ENCODE measurements at regions not wholly inside any gene's neighbourhood (a gene's known extent, or its start where the extent isn't known, plus 50 kb on each side); places are given as distances from the start of the nearest gene placed in this dataset.

DNA sequence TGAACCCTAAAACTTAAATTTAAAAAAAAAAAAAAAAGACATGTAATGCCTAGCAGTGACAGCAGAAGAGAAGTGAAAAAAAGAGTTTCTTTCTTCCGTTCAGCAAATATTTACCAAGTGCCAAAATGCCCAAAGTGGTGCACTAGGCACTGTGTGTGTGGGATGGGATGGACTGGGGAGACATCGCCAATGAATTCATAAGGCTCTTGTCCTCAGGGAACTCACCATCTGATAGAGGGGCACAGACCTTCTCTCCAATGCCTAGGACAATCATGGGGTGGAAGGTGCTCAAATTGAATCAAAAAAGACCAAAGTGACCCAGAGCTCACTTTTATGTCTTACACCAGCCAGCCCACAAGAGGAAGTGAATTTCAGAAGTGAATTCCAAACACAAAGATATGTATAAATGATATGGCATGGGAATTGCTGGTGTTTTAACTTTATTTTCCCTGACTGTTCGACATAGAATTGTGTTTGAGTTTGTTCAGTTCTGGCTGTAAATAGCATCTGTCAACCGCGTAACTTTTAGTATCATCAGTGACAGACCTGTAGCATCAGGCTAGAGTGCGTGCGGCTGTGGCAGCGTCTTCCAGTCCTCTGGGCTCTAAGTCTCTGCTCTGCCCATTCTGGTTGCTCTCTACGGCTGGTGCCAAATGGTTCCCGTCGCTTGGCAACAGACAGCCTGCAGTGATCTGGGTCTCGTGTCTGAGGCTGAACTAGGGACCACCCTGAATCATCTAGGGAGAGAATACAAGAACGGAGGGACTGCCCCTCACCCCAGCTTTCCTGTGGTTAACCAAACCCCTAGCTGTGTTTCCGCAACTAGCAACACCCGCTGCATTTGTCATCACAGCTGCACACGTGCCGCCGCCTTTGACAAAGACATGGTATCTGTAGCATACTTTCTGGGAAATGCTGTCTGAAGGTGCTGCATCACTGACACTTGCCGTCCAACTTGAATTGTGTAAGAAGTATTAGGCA lies 154.0 kb upstream of the THBS1 start:
- H3K4me1 ChIP-seq (ENCODE audit: control insufficient read depth, low read length), result no peaks in the 10 kb centered on the region; the same call in 1 of the 2 replicates
- H3K27ac ChIP-seq (ENCODE audit: low read depth, low read length), result no peak overlapping the region
- no peaks in the 10 kb centered on the region for H3K9me3 ChIP-seq (ENCODE audit: control insufficient read depth, insufficient read depth, low read length)
- no peaks in the 10 kb centered on the region for H3K79me2 ChIP-seq (ENCODE audit: control insufficient read depth, low read length)
- TF ChIP-seq, protein P1, sequence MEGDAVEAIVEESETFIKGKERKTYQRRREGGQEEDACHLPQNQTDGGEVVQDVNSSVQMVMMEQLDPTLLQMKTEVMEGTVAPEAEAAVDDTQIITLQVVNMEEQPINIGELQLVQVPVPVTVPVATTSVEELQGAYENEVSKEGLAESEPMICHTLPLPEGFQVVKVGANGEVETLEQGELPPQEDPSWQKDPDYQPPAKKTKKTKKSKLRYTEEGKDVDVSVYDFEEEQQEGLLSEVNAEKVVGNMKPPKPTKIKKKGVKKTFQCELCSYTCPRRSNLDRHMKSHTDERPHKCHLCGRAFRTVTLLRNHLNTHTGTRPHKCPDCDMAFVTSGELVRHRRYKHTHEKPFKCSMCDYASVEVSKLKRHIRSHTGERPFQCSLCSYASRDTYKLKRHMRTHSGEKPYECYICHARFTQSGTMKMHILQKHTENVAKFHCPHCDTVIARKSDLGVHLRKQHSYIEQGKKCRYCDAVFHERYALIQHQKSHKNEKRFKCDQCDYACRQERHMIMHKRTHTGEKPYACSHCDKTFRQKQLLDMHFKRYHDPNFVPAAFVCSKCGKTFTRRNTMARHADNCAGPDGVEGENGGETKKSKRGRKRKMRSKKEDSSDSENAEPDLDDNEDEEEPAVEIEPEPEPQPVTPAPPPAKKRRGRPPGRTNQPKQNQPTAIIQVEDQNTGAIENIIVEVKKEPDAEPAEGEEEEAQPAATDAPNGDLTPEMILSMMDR (IDR thresholded peaks at IDR 0.05; ENCODE audit: low read depth, low read length, poor library complexity, severe bottlenecking), result no peak
- TF ChIP-seq EZH2phosphoT487 (IDR thresholded peaks at IDR 0.05; ENCODE audit: borderline replicate concordance, low read length), result no peak
- H3K27me3 ChIP-seq (ENCODE audit: control insufficient read depth, low read length), result peaks cover 20% of the 10 kb centered on the region
- no peaks in the 10 kb centered on the region for H4K20me1 ChIP-seq (ENCODE audit: control insufficient read depth, insufficient read depth, low read depth, low read length)
- H3K4me2 ChIP-seq (ENCODE audit: low read length), result no peak overlapping the region
- H3K4me3 ChIP-seq (ENCODE audit: low read length), result no peak overlapping the region
- no peaks in the 10 kb centered on the region for H3K9me2 ChIP-seq (replicated peaks; ENCODE audit: control insufficient read depth, low read length)
- no peaks in the 10 kb centered on the region for H3K36me3 ChIP-seq (ENCODE audit: control insufficient read depth, low read length)
- H3F3A ChIP-seq (ENCODE audit: control insufficient read depth, insufficient read depth), result no peaks in the 10 kb centered on the region

DNA sequence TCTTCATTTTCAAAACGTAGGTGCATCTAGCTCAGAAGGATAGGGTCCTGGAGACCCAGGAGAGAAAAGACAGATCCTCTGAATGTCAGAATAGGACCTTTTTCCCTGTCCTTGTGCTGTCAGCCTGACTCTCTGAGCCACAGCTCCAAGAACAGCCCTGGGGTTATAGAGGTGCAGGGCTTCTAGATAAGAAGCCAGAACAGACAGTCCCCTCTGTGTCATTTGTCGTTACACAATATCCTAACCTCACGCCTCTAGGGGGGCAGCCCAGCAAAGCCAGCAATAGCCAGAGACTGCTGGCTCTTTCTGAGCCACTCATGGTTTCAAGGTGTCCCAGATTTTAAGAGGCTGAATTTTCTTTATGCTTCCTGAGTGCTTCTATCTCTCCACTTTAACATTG lies 153.2 kb upstream of the THBS1 start:
- Histone ChIP-seq H3K9me3 (ENCODE audit: control insufficient read depth, insufficient read depth, low read length) (no peaks in the 10 kb centered on the region), H3K4me2 (ENCODE audit: low read length) (no peak overlapping the region), H3K27ac (ENCODE audit: low read depth, low read length) (no peak overlapping the region), H3K79me2 (ENCODE audit: control insufficient read depth, low read length) (no peaks in the 10 kb centered on the region), H3F3A (ENCODE audit: control insufficient read depth, insufficient read depth) (no peaks in the 10 kb centered on the region), H3K36me3 (ENCODE audit: control insufficient read depth, low read length) (no peaks in the 10 kb centered on the region), H3K4me1 (ENCODE audit: control insufficient read depth, low read length) (no peaks in the 10 kb centered on the region; the same call in 1 of the 2 replicates), H3K9me2 (replicated peaks; ENCODE audit: control insufficient read depth, low read length) (no peaks in the 10 kb centered on the region), H4K20me1 (ENCODE audit: control insufficient read depth, insufficient read depth, low read depth, low read length) (no peaks in the 10 kb centered on the region), H3K27me3 (ENCODE audit: control insufficient read depth, low read length) (peaks cover 20% of the 10 kb centered on the region), H3K4me3 (ENCODE audit: low read length) (no peak overlapping the region)
- TF ChIP-seq, protein P1 (IDR thresholded peaks at IDR 0.05; ENCODE audit: low read depth, low read length, poor library complexity, severe bottlenecking), result no peak

DNA sequence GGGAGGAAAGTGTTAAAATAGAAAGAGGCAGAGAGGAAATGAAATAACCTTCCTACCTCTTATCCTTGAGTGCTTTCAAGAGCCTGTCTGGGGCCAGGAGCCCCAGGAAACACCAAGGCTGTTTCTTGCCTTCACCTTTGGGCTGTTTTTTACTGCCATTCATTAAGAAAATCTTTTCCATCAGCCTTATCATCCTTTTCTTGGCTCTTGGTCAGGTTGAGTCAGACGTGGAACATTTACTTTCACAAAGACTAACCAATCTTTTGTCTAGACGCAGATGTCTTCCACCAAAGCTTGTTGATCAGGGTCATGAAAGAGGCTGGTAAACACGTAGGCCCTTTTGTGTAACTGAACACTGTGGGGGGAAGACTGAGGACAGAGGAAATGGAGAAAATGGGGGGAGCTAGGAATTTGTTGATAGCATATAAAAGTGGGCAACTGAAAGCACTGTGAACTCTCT lies 151.0 kb upstream of the THBS1 start:
- H3K79me2 ChIP-seq (ENCODE audit: control insufficient read depth, low read length), result no peaks in the 10 kb centered on the region
- H3K27ac ChIP-seq (ENCODE audit: low read depth, low read length), result no peak overlapping the region
- no peaks in the 10 kb centered on the region for H3K36me3 ChIP-seq (ENCODE audit: control insufficient read depth, low read length)
- no peaks in the 10 kb centered on the region for H4K20me1 ChIP-seq (ENCODE audit: control insufficient read depth, insufficient read depth, low read depth, low read length)
- no peaks in the 10 kb centered on the region; the same call in 1 of the 2 replicates for H3K4me1 ChIP-seq (ENCODE audit: control insufficient read depth, low read length)
- no peak overlapping the region for H3K4me2 ChIP-seq (ENCODE audit: low read length)
- H3F3A ChIP-seq (ENCODE audit: control insufficient read depth, insufficient read depth), result no peaks in the 10 kb centered on the region
- no peak for TF ChIP-seq EZH2phosphoT487 (IDR thresholded peaks at IDR 0.05; ENCODE audit: borderline replicate concordance, low read length)
- TF ChIP-seq, protein P1 (IDR thresholded peaks at IDR 0.05; ENCODE audit: low read depth, low read length, poor library complexity, severe bottlenecking), result no peak
- no peaks in the 10 kb centered on the region for H3K9me2 ChIP-seq (replicated peaks; ENCODE audit: control insufficient read depth, low read length)
- no peaks in the 10 kb centered on the region for H3K9me3 ChIP-seq (ENCODE audit: control insufficient read depth, insufficient read depth, low read length)
- H3K27me3 ChIP-seq (ENCODE audit: control insufficient read depth, low read length), result peaks cover 20% of the 10 kb centered on the region
- H3K4me3 ChIP-seq (ENCODE audit: low read length), result no peak overlapping the region
